NCI-H748 treated with DMSO at 0.1 percent for 48 hours (cell line): ENCODE measurements at regions not wholly inside any gene's neighbourhood (a gene's known extent, or its start where the extent isn't known, plus 50 kb on each side); places are given as distances from the start of the nearest gene placed in this dataset.
"Not testable (repeated sequence)": the region's sequence is repeated elsewhere in the genome, so short reads cannot be mapped to it uniquely, and the experiment has no call there.

Source experiments
- DNase-seq: peaks from one replicate; lab custom pipeline; 2025; lab: John Stamatoyannopoulos, UW

- no peak for DNase-seq
These were observed 194.0 kb downstream of the CASP12 start for GRCh38 chr11:104704146-104704830.

GRCh38 chr11:104700609-104701008 is 197.7 kb downstream of the CASP12 start:
- DNase-seq = no peak

- DNase-seq = no peak
These were observed 198.3 kb downstream of the CASP12 start for GRCh38 chr11:104699981-104700380.

- no peak for DNase-seq
These were observed 203.2 kb downstream of the CASP12 start for GRCh38 chr11:104695065-104695463.

- no peak for DNase-seq
These were observed 203.8 kb downstream of the CASP12 start for GRCh38 chr11:104694259-104695064.

GRCh38 chr11:104692751-104693150 is 205.5 kb downstream of the CASP12 start:
- DNase-seq = no peak

- DNase-seq = no peak
These were observed 207.1 kb downstream of the CASP12 start for GRCh38 chr11:104691129-104691528.

- no peak for DNase-seq
These were observed 208.0 kb downstream of the CASP12 start for GRCh38 chr11:104690241-104690640.

- no peak for DNase-seq
These were observed 209.5 kb downstream of the CASP12 start for GRCh38 chr11:104688731-104689130.

GRCh38 chr11:104682206-104682605 is 216.1 kb downstream of the CASP12 start:
- DNase-seq = no peak

GRCh38 chr11:104679258-104679657 is 219.0 kb downstream of the CASP12 start:
- DNase-seq = no peak

- no peak for DNase-seq
These were observed 219.9 kb downstream of the CASP12 start for GRCh38 chr11:104678408-104678807.

GRCh38 chr11:104677069-104677468 is 221.2 kb downstream of the CASP12 start:
- DNase-seq = not testable (repeated sequence)

GRCh38 chr11:104672897-104673296 is 225.4 kb downstream of the CASP12 start:
- no peak for DNase-seq

- DNase-seq = no peak
These were observed 229.3 kb downstream of the CASP12 start for GRCh38 chr11:104668797-104669463.

- no peak for DNase-seq
These were observed 231.6 kb downstream of the CASP12 start for GRCh38 chr11:104666624-104667023.

- no peak for DNase-seq
These were observed 232.6 kb downstream of the CASP12 start for GRCh38 chr11:104665641-104666040.

GRCh38 chr11:104663190-104664140 is 234.8 kb downstream of the CASP12 start:
- no peak for DNase-seq

GRCh38 chr11:104661901-104662300 is 236.4 kb downstream of the CASP12 start:
- DNase-seq = no peak

GRCh38 chr11:104661471-104661870 is 236.8 kb downstream of the CASP12 start:
- no peak for DNase-seq

GRCh38 chr11:104658177-104658576 is 240.1 kb downstream of the CASP12 start:
- DNase-seq = no peak

- no peak for DNase-seq
These were observed 241.2 kb downstream of the CASP12 start for GRCh38 chr11:104657083-104657482.
